ENCODE measurements at regions not wholly inside any gene's neighbourhood (a gene's known extent, or its start where the extent isn't known, plus 50 kb on each side); places are given as distances from the start of the nearest gene placed in this dataset.

DNA sequence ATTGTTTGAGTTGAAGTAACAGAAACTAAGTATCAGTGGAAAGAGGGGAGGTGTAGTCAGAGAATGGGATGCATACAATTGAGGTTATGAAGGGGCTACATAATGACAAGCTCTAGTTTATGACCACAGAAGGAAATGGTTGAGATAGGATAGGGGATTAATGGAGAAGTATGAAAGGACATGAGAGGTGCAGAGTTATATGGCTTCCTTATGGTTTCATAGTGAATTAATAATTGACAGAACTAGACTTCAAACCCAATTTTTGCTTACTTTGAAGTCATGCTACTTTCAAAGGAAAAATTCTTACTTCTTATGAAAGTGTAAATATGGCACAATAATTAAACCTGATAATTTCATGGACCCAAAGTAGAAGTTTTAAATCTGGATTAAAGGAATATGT lies 340.3 kb upstream of the LRRC4C start:
- TF ChIP-seq, protein P1, sequence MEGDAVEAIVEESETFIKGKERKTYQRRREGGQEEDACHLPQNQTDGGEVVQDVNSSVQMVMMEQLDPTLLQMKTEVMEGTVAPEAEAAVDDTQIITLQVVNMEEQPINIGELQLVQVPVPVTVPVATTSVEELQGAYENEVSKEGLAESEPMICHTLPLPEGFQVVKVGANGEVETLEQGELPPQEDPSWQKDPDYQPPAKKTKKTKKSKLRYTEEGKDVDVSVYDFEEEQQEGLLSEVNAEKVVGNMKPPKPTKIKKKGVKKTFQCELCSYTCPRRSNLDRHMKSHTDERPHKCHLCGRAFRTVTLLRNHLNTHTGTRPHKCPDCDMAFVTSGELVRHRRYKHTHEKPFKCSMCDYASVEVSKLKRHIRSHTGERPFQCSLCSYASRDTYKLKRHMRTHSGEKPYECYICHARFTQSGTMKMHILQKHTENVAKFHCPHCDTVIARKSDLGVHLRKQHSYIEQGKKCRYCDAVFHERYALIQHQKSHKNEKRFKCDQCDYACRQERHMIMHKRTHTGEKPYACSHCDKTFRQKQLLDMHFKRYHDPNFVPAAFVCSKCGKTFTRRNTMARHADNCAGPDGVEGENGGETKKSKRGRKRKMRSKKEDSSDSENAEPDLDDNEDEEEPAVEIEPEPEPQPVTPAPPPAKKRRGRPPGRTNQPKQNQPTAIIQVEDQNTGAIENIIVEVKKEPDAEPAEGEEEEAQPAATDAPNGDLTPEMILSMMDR (conservative IDR thresholded peaks at IDR 0.05 in 1 of 2, IDR thresholded peaks at IDR 0.05 in 1 of 2; ENCODE audit: low read depth in 1 of 2, low read length in 2 of 2) = no peak
- no peak for TF ChIP-seq EZH2 (IDR thresholded peaks at IDR 0.05; ENCODE audit: low read length, missing control alignments)
